ENCODE measurements at regions not wholly inside any gene's neighbourhood (a gene's known extent, or its start where the extent isn't known, plus 50 kb on each side); places are given as distances from the start of the nearest gene placed in this dataset.

- TF ChIP-seq POLR2A (IDR thresholded peaks at IDR 0.05) (no peak), CTCF (IDR thresholded peaks at IDR 0.05) (no peak)
These were observed 50.7 kb upstream of the PRDM5 start for GRCh38 chr4:120973207-120973606.
